SJSA1 (cell line): ENCODE measurements at regions not wholly inside any gene's neighbourhood (a gene's known extent, or its start where the extent isn't known, plus 50 kb on each side); places are given as distances from the start of the nearest gene placed in this dataset.

ENCODE experiments used
- DNase-seq, 2 experiments: peaks; one replicate each; pipeline ENCODE4 v3.0.0-alpha.2; 2015 to 2020; ENCODE audit warnings: low spot score in 2 of 2, low read depth in 1 of 2
- H3K27ac ChIP-seq: fragments of 250-450 bp; sonication (Bioruptor Pico); 2 replicates; pipeline ENCODE4 v1.5.1; 2020; ENCODE audit warnings: mild to moderate bottlenecking, moderate library complexity
- H3K27me3 ChIP-seq: fragments of 250-450 bp; sonication (Bioruptor Pico); replicated peaks from 2 replicates; pipeline ENCODE4 v1.5.1; 2020; ENCODE audit warnings: mild to moderate bottlenecking, moderate library complexity
- H3K36me3 ChIP-seq: fragments of 250-450 bp; sonication (Bioruptor Pico); 2 replicates; pipeline ENCODE4 v1.5.1; 2020; ENCODE audit warnings: mild to moderate bottlenecking
- H3K4me1 ChIP-seq: fragments of 250-450 bp; sonication (Bioruptor Pico); replicated peaks from 2 replicates; pipeline ENCODE4 v1.6.1; 2021; ENCODE audit warnings: mild to moderate bottlenecking
- H3K4me3 ChIP-seq: fragments of 250-450 bp; sonication (Bioruptor Pico); 2 replicates; pipeline ENCODE4 v1.5.1; 2020; ENCODE audit warnings: mild to moderate bottlenecking
- H3K9me3 ChIP-seq: fragments of 250-450 bp; sonication (Bioruptor Pico); replicated peaks from 2 replicates; pipeline ENCODE4 v1.5.1; 2020; ENCODE audit warnings: mild to moderate bottlenecking

DNA sequence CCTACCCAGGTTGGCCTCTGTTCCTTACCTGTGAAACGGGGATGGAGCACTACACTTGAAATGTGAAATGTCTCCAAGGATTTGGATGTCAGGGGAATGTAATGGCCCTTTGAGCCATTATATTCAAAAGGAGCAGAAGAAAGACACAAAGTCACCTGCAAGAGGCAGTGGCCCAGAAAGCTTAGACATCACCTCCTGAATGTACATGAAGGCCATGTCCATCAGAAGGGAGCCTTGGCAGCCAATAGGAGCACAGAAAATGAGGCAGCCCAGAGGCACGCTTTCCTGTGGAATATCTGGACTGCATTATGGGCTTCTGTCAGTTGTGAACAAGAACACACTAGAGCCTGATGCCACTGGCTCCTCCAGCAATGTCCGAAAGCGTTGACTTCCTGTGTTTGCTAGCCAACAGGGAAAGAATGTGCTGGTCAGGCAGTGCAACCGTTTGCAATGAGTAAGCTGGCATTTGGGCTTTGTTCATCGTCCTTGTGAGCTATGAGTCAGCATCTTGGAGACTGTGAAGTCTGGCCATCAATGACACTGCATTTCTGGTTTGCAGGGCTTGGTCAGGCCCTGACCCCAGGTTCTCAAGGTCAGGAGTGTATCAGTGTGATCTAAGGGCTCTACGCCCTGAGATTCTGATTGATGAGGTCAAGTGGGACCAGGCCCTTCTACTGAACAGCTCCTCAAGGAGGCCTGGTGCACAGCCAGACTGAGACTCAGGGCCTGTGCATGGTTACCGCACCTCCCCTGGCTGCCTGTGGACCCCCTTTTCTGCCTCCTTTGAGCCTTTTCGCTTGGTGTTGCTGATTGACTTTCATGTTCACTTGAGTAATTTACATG, 222.4 kb downstream of the RPS24 start:
- no peaks in the 10 kb centered on the region for H3K27me3 ChIP-seq
- peaks cover 31% of the 10 kb centered on the region for H3K4me1 ChIP-seq
- H3K4me3 ChIP-seq: no peak overlapping the region
- peak; percentile 93 to 97 for DNase-seq
- H3K36me3 ChIP-seq: no peaks in the 10 kb centered on the region
- H3K27ac ChIP-seq: peak overlapping the region; percentile 98
- H3K9me3 ChIP-seq: 0 out of 2 replicates have a peak, but pooled peaks cover 3% of the 10 kb centered on the region

DNA sequence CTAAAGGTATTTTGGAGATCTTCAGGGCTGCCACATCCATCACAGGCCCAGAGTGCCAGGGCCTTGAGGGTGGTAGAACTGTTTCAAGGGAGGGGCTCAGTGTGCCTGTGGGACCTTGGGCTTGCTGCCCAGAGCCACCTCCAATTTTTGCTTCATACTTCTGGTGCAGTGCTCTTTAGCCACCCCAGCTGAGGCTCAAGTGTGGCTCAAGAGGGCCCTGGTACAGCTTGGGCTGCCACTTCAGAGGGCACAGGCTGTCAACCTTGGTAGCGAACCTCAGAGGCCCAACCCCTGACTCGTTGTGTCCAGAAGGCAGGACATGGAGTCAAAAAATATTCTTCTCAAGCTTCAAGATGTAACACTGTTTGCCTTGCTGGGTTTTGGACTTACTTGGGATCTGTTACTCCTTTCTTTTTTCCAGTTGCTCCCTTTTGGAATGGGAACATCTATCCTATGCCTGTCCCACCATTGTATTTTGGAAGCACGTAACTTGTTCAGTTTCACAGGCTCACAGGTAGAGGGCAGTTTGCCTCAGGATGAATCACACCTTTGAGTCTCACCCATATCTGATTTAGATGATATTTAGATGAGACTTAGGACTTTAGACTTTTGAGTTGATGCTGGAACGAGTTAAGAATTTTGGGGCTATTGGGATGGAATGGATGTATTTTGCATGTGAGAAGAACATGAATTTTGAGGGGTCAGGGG, 224.8 kb downstream of the RPS24 start:
- Histone ChIP-seq H3K27me3 (no peaks in the 10 kb centered on the region), H3K36me3 (no peaks in the 10 kb centered on the region), H3K27ac (no peak overlapping the region), H3K9me3 (0 out of 2 replicates have a peak, but pooled peaks cover 3% of the 10 kb centered on the region), H3K4me3 (no peak overlapping the region), H3K4me1 (peaks cover 43% of the 10 kb centered on the region)
- no peak for DNase-seq

DNA sequence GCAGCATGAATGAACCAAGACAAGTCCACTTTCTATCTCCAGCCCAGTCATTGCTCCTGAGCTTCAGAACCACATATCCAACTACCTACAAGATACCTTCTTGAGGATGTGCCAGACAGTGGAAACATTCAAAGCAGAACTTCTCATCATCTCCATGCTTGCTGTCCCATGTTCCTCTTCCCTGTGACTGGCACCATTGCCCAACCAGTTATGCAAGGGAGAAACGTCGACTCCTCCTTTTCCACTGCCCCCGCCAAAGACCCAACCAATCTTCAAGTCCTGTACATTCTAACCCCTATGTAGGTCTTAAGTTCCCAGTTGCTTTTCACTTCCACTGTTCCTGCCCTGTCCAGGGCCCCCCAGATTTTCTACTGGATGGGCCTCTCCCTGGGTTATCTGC, 225.7 kb downstream of the RPS24 start:
- Histone ChIP-seq H3K27me3 (no peaks in the 10 kb centered on the region), H3K4me1 (peaks cover 52% of the 10 kb centered on the region), H3K36me3 (no peaks in the 10 kb centered on the region), H3K4me3 (no peak overlapping the region), H3K27ac (no peak overlapping the region), H3K9me3 (0 out of 2 replicates have a peak, but pooled peaks cover 3% of the 10 kb centered on the region)
- no peak for DNase-seq

DNA sequence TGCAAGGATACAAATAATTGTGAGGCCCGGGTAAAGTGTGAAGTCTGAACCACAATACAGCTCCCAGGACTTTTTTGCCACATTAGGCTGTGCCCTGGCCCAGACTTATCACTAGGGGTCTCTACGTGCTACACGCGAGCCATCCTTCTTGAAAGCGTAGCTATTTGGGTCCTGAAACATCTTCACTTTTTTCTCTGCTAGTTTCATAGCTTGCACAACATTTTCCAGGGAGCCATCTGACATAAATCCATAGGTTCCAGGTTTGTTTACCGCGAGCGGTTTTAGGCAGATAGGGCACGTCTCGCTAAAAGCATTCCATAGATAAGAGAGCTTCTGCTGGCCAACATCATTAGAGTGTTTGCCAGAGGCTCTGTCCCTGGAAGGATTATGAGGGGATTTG, 226.5 kb downstream of the RPS24 start:
- Histone ChIP-seq H3K36me3 (no peaks in the 10 kb centered on the region), H3K9me3 (0 out of 2 replicates have a peak, but pooled peaks cover 3% of the 10 kb centered on the region), H3K4me3 (no peak overlapping the region), H3K27me3 (no peaks in the 10 kb centered on the region), H3K4me1 (peaks cover 51% of the 10 kb centered on the region), H3K27ac (no peak overlapping the region)
- DNase-seq: no peak

DNA sequence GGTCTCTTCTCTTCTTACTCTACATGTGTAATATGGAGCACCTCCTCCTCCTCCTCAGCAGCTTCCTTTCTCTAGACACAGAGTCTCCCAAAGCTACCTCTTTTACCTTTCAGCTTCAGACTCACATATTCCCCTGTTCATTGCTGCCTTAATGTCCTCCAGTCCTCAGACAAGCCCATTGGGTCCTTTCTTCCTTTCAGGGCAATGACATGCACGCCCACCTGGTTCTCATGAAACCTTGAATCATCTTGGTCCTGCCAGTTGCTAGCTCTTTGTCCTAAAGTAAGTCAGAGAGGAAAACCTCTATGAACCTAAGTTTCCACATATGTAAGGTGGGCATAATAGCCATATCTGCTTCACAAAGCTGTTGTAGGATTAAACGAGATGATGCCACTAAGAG, 227.0 kb downstream of the RPS24 start:
- Histone ChIP-seq H3K4me1 (peaks cover 45% of the 10 kb centered on the region), H3K4me3 (no peak overlapping the region), H3K27me3 (no peaks in the 10 kb centered on the region), H3K27ac (no peak overlapping the region), H3K36me3 (no peaks in the 10 kb centered on the region), H3K9me3 (0 out of 2 replicates have a peak, but pooled peaks cover 3% of the 10 kb centered on the region)
- DNase-seq: no peak

DNA sequence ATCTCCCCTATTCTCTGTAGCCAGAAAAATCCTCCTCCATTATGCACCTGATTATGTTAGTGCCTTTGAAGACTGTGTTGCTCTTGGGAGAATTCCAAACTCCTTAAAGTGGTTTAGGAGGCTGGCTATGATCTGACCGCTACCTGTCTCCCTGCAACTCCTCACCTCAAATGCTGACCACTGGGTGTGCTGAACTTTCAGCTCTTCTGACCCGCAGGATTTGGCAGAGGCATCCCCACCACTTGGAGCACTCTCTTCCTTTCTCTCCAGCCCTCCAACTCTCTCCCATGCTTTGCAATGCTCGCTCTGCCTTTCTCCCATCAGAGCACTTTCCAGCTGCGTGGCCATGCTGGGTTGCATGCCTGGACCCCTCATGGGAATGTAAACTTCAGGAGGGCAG, 227.6 kb downstream of the RPS24 start:
- no peak overlapping the region for H3K27ac ChIP-seq
- no peak for DNase-seq

DNA sequence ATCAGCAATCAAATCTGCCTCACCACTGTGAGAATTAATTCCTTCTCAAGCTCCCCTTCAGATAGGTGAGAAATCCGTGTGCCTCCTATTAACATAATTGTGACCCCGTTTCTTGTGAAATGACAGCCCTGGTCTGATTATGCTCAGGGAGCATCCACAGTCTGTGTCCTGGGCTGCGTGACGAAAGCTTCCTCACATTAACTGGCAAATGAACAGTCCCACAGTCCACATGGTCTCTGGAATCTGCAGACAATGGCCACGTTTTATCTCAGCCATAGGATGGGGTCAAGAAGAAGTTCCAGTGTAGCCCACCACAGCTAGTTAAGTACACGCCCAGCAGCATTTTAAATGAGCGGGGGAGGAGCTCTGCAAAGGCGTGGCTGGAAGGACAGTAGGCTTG, 229.2 kb downstream of the RPS24 start:
- H3K4me1 ChIP-seq: peaks cover 37% of the 10 kb centered on the region
- H3K36me3 ChIP-seq: no peaks in the 10 kb centered on the region

More for the DNA sequence above, 227.6 kb downstream of the RPS24 start:
- Histone ChIP-seq H3K36me3 (no peaks in the 10 kb centered on the region), H3K9me3 (0 out of 2 replicates have a peak, but pooled peaks cover 3% of the 10 kb centered on the region), H3K4me3 (no peak overlapping the region), H3K4me1 (peaks cover 39% of the 10 kb centered on the region), H3K27me3 (no peaks in the 10 kb centered on the region)

DNA sequence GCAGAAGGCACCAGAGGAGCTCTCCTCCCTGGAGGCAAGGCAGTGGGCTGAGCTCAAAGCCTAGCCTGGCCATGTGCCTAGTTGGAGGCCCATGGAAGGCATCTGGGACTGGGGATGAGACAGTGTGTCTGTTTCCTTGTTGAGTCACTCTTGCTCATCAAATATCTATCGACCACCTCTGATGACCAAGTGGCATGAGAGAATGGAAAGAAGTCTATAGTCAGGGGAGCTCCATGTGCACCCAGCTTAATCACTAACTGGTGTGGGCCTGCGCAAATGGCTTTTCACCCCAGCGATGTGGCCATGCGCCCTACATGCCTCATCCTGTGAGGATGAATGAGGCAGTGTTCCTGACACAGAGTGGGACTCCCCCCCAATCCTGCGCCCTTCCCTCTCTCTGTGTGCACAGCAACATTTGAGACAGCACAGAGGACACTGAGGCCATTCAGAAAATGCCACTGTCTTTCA, 229.9 kb downstream of the RPS24 start:
- peaks cover 37% of the 10 kb centered on the region for H3K4me1 ChIP-seq
- peak; percentile 81 to 89 for DNase-seq
- peak overlapping the region; percentile 82 for H3K27ac ChIP-seq
- no peaks in the 10 kb centered on the region for H3K27me3 ChIP-seq
- no peak overlapping the region for H3K4me3 ChIP-seq
- no peaks in the 10 kb centered on the region for H3K9me3 ChIP-seq
- H3K36me3 ChIP-seq: no peaks in the 10 kb centered on the region

More for the DNA sequence above, 229.2 kb downstream of the RPS24 start:
- Histone ChIP-seq H3K9me3 (no peaks in the 10 kb centered on the region), H3K4me3 (no peak overlapping the region), H3K27ac (peak overlapping the region; percentile 82), H3K27me3 (no peaks in the 10 kb centered on the region)
- no peak for DNase-seq

DNA sequence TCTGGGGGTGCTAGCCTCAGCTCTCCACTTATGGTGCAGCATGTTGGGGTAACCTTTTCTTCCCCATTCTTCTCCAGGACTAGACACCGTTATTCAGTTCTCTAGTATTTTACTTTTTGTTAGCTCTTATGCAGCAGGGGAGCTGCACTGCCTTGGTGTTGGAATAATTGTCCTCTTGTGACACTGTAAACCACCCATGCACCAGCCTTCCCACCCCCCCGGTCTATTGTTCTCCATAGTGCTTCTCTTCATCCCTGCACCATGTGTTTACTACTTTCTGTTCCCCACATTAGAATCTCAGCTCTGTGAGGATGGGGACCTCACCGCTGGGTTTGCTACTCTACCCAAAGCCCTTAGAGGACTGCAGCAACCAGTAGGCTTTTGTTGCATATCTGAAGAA, 230.7 kb downstream of the RPS24 start:
- H3K36me3 ChIP-seq: no peaks in the 10 kb centered on the region
- peaks cover 37% of the 10 kb centered on the region for H3K4me1 ChIP-seq
- H3K9me3 ChIP-seq: no peaks in the 10 kb centered on the region
- no peak for DNase-seq
- no peaks in the 10 kb centered on the region for H3K27me3 ChIP-seq
- peak overlapping the region; percentile 82; the same call in 1 of the 2 replicates for H3K27ac ChIP-seq
- no peak overlapping the region for H3K4me3 ChIP-seq

DNA sequence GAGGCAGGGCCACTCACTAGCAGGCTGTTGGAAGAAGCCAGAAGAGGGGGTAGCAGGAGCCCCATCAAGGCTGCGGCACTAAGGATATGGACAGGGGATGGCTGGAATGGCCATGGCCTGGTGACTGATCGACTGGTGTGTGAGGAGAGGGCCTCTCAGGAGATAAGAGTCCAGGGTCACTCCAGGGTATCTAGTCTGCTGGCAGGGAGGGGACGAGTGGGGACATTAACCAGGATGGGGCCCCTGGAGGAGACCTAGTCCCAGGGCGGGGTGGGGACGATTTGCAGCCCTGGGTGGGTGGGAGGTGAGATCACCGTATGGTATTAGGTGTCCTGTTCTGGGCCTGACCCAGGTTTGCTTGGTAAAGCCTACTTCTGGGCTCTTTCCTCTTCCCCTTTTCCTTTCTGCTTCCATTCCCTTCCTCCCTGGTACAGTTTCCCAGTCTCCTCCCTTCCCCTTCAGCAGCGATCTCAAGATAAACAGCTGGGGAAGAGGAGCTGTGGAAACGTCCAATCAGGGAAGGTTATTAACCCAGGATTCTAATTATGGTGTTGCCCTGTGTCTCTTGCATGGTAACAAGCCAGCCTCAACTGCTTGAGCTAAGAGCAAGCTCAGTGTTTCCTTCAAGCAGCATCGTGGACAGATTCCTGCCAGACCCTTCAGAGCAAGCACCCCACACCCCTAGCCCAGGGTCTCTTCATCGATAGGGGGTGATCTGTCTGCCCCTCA, 233.2 kb downstream of the RPS24 start:
- H3K27me3 ChIP-seq: no peaks in the 10 kb centered on the region
- H3K27ac ChIP-seq: no peak overlapping the region
- H3K9me3 ChIP-seq: no peaks in the 10 kb centered on the region
- peaks cover 37% of the 10 kb centered on the region for H3K4me1 ChIP-seq
- no peaks in the 10 kb centered on the region for H3K36me3 ChIP-seq
- no peak for DNase-seq
- no peak overlapping the region for H3K4me3 ChIP-seq

DNA sequence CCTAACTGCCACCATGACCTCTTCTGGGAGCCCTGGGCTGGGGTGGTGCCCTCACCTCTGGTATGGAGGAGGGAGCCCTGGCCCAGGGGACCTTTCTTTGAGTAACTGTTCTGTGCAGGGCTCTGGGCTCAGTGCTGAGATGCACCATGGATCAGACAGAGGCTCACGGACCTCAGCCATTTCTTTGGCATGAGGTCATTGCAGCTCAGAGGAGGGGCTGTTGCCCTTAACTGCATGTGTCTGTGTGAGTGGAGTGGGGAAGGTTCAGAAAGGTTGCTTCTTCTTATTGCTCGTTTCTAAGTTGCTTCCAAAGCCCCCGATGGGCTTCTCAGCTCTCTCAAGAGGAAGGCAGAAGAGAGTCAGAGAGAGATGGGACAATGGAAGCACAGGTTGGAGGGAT, 233.9 kb downstream of the RPS24 start:
- no peak overlapping the region for H3K4me3 ChIP-seq
- H3K36me3 ChIP-seq: no peaks in the 10 kb centered on the region
- peak; percentile 40 to 57 for DNase-seq
- no peak overlapping the region for H3K27ac ChIP-seq
- no peaks in the 10 kb centered on the region for H3K27me3 ChIP-seq
- H3K4me1 ChIP-seq: peaks cover 34% of the 10 kb centered on the region
- 0 out of 2 replicates have a peak, but pooled peaks cover 2% of the 10 kb centered on the region for H3K9me3 ChIP-seq

DNA sequence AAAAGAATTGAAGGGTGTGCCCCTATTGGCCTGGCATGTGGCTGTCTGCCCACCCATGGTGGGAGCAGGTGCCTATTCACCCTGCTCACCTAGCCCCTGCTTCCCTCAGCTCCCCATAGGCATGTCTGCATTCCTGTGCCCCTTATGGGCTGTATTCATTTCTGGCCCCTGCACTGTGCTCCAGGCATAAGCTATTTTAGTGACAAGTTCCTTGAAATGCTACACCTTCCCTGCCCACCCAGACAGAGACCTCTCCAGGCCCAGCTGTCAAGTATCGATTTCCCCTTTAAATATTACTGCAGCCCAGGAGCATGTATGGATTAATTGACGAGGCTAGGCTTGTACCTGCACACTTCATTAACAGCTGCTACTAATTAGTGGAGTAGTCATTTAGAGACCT, 235.4 kb downstream of the RPS24 start:
- Histone ChIP-seq H3K9me3 (0 out of 2 replicates have a peak, but pooled peaks cover 2% of the 10 kb centered on the region), H3K4me3 (no peak overlapping the region), H3K36me3 (no peaks in the 10 kb centered on the region), H3K4me1 (peaks cover 19% of the 10 kb centered on the region), H3K27me3 (no peaks in the 10 kb centered on the region), H3K27ac (no peak overlapping the region)
- no peak for DNase-seq

DNA sequence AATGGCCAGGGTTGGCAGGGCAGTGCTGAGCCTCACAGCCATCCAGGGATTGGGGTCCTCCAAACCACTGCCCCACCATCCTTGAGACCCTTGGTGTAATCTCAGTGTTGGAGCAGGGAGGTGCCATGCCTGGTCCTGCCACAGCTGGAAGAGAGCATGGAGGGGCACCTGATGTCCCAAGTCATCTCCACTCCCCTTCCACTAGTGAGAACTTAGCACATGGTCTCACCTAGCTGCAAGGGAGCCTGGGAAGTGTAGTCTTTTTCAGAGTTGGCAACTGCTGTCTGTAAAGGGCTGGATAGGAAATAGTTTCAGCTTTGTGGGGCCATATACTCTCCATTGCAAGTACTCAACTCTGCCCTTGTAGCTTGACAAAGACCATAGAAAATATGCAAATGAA, 238.7 kb downstream of the RPS24 start:
- Histone ChIP-seq H3K9me3 (0 out of 2 replicates have a peak, but pooled peaks cover 2% of the 10 kb centered on the region), H3K27me3 (no peaks in the 10 kb centered on the region), H3K36me3 (no peaks in the 10 kb centered on the region), H3K4me1 (peaks cover 5% of the 10 kb centered on the region), H3K4me3 (no peak overlapping the region), H3K27ac (no peak overlapping the region)
- no peak for DNase-seq
